NB4 (cell line): ENCODE measurements at regions not wholly inside any gene's neighbourhood (a gene's known extent, or its start where the extent isn't known, plus 50 kb on each side); places are given as distances from the start of the nearest gene placed in this dataset.

ENCODE experiments used
- DNase-seq: peaks from one replicate; pipeline ENCODE4 v3.0.0; 2010; ENCODE audit warnings: low read depth
- H3K4me3 ChIP-seq: one replicate; pipeline ENCODE4 v1.5.1; 2011; ENCODE audit warnings: mild to moderate bottlenecking, low read depth, low read length, moderate library complexity
- CTCF ChIP-seq: IDR thresholded peaks from one replicate; pipeline ENCODE4 v1.5.1; 2012; ENCODE audit warnings: low read depth, low read length
- MAX ChIP-seq: IDR thresholded peaks from 2 replicates; pipeline ENCODE4 v1.6.1; 2011; ENCODE audit warnings: low read depth, low read length
- MYC ChIP-seq: IDR thresholded peaks from 2 replicates; pipeline ENCODE4 v1.6.1; 2011; ENCODE audit warnings: low read depth, low read length
- POLR2A ChIP-seq: IDR thresholded peaks from 2 replicates; pipeline ENCODE4 v1.6.1; 2011; ENCODE audit warnings: mild to moderate bottlenecking; ENCODE audit not compliant: insufficient read length; ENCODE audit errors: extremely low read depth

- DNase-seq: no peak
- H3K4me3 ChIP-seq: no peak overlapping the region
- no peak for TF ChIP-seq MYC
- no peak for TF ChIP-seq POLR2A
- TF ChIP-seq CTCF: no peak
- TF ChIP-seq MAX: no peak
Observed at GRCh38 chr4:136935871-136936270, 596.4 kb downstream of the PCDH18 start.

GRCh38 chr4:136935305-136935704 lies 597.0 kb downstream of the PCDH18 start:
- no peak overlapping the region for H3K4me3 ChIP-seq
- no peak for DNase-seq
- TF ChIP-seq MYC (no peak), CTCF (no peak), MAX (no peak), POLR2A (no peak)

- TF ChIP-seq MAX: no peak
- TF ChIP-seq POLR2A: no peak
- no peak for TF ChIP-seq MYC
- no peak for TF ChIP-seq CTCF
- no peak for DNase-seq
- no peak overlapping the region for H3K4me3 ChIP-seq
Observed at GRCh38 chr4:136934601-136935000, 597.7 kb downstream of the PCDH18 start.

GRCh38 chr4:136931781-136932180 lies 600.5 kb downstream of the PCDH18 start:
- no peak for TF ChIP-seq POLR2A

GRCh38 chr4:136928957-136929411 lies 603.3 kb downstream of the PCDH18 start:
- no peak overlapping the region for H3K4me3 ChIP-seq
- no peak for TF ChIP-seq POLR2A
- DNase-seq: no peak

More at GRCh38 chr4:136931781-136932180, 600.5 kb downstream of the PCDH18 start:
- DNase-seq: no peak
- no peak overlapping the region for H3K4me3 ChIP-seq

GRCh38 chr4:136927172-136927571 lies 605.1 kb downstream of the PCDH18 start:
- no peak overlapping the region for H3K4me3 ChIP-seq
- TF ChIP-seq MYC (no peak), CTCF (no peak), POLR2A (no peak), MAX (no peak)
- DNase-seq: no peak

GRCh38 chr4:136925203-136925602 lies 607.1 kb downstream of the PCDH18 start:
- no peak overlapping the region for H3K4me3 ChIP-seq
- DNase-seq: no peak
- no peak for TF ChIP-seq MYC
- TF ChIP-seq POLR2A: no peak
- TF ChIP-seq CTCF: no peak
- TF ChIP-seq MAX: no peak
